Bronchial epithelial cell (primary cell): ENCODE measurements at regions not wholly inside any gene's neighbourhood (a gene's known extent, or its start where the extent isn't known, plus 50 kb on each side); places are given as distances from the start of the nearest gene placed in this dataset.

Source experiments
- DNase-seq: peaks from one replicate; pipeline ENCODE4 v3.0.0-alpha.2; 2010; ENCODE audit warnings: low read depth
- FAIRE-seq: peaks from 2 replicates; lab custom pipeline; 2011; peaks lifted over from hg19 to GRCh38; lab: Jason Lieb, UNC
- H3K27me3 ChIP-seq: 2 replicates; pipeline ENCODE4 v1.5.1; 2011; ENCODE audit warnings: low read length; ENCODE audit not compliant: control insufficient read depth, insufficient read depth
- H3K36me3 ChIP-seq: 2 replicates; pipeline ENCODE4 v1.5.1; 2011; ENCODE audit warnings: low read length; ENCODE audit not compliant: control insufficient read depth, insufficient read depth
- H3K4me3 ChIP-seq: 2 replicates; pipeline ENCODE4 v1.5.1; 2011; ENCODE audit warnings: mild to moderate bottlenecking, low read depth, low read length, control low read depth
- TF ChIP-seq, protein P1 (sequence below): IDR thresholded peaks from 2 replicates; pipeline ENCODE4 v1.5.1; 2011; ENCODE audit warnings: mild to moderate bottlenecking, moderate library complexity, low read length, control low read depth, inconsistent platforms; ENCODE audit not compliant: insufficient read depth, severe bottlenecking

DNA sequence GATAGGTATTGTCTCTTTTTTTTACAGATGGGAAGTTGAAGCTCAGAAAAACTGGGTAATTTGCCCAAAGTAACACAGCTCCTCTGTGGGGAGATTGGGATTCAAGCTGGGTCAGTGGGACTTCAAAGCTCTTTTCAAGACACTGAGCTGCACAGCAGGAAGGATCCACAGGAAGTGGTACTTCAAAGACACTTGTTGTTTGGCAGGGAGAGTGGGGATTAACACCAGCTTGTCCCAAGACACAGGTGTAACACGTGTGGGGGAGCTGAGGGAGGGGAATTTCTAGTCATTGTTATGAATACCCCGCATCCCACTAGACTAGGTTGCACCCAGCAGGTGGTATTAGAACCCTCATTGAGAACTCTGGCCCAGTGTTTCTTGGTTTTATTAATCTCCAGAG lies 116.0 kb downstream of the FOXB1 start:
- Histone ChIP-seq H3K4me3 (no peak overlapping the region), H3K36me3 (no peaks in the 10 kb centered on the region), H3K27me3 (peaks cover 20% of the 10 kb centered on the region)
- FAIRE-seq (no peak), DNase-seq (no peak)
- TF ChIP-seq, protein P1, sequence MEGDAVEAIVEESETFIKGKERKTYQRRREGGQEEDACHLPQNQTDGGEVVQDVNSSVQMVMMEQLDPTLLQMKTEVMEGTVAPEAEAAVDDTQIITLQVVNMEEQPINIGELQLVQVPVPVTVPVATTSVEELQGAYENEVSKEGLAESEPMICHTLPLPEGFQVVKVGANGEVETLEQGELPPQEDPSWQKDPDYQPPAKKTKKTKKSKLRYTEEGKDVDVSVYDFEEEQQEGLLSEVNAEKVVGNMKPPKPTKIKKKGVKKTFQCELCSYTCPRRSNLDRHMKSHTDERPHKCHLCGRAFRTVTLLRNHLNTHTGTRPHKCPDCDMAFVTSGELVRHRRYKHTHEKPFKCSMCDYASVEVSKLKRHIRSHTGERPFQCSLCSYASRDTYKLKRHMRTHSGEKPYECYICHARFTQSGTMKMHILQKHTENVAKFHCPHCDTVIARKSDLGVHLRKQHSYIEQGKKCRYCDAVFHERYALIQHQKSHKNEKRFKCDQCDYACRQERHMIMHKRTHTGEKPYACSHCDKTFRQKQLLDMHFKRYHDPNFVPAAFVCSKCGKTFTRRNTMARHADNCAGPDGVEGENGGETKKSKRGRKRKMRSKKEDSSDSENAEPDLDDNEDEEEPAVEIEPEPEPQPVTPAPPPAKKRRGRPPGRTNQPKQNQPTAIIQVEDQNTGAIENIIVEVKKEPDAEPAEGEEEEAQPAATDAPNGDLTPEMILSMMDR: no peak

- FAIRE-seq: no peak
- Histone ChIP-seq H3K4me3 (no peak overlapping the region), H3K27me3 (peaks cover 14% of the 10 kb centered on the region), H3K36me3 (no peaks in the 10 kb centered on the region)
- DNase-seq: peak; percentile 5
- TF ChIP-seq, protein P1: no peak
Measured at GRCh38 chr15:60121845-60122244, 117.7 kb downstream of the FOXB1 start.

DNA sequence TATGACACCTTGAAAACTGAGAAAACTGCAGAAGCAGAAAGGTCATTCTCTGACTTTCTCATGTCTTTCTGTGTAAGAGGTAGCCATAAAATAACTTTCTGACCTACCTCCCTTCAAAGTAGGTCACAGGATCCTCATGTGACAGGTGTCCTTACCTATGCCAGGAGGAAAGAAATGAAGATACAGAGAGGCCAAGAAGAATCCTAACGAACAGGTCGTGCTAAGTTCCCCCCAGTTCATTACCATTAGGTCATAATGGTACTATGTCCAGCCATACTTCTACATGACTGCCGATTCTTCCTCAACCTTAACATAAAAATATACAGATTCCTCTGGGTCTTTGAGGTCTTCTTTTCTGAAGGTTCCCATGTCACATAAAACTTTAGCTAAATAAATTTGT lies 118.6 kb downstream of the FOXB1 start:
- DNase-seq (no peak), FAIRE-seq (no peak)
- TF ChIP-seq, protein P1: no peak
- Histone ChIP-seq H3K36me3 (no peaks in the 10 kb centered on the region), H3K27me3 (peaks cover 14% of the 10 kb centered on the region), H3K4me3 (no peak overlapping the region)

GRCh38 chr15:60124460-60125070 lies 120.5 kb downstream of the FOXB1 start:
- no peak for DNase-seq
- Histone ChIP-seq H3K4me3 (no peak overlapping the region), H3K36me3 (no peaks in the 10 kb centered on the region), H3K27me3 (peaks cover 4% of the 10 kb centered on the region)
- TF ChIP-seq, protein P1: no peak
- FAIRE-seq: no peak

DNA sequence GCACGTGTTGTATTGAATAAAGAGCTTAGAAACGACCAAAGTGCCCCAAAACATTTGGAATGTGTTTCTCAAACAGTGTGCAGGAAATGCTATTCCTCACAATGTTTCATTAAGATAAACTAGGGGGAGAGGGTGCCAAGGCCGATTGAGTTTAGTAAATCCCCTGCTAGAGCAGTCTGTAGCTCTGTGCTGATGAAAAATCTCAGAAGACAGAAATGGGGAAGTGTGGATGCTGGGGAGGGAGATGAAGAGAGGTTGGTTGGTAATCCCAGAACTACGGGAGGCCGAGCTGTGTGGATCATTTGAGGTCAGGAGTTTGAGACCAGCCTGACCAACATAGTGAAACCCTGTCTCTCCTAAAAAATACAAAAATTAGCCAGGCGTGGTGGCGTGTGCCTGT lies 121.2 kb downstream of the FOXB1 start:
- Histone ChIP-seq H3K36me3 (no peaks in the 10 kb centered on the region), H3K4me3 (no peak overlapping the region), H3K27me3 (peaks cover 4% of the 10 kb centered on the region)
- FAIRE-seq (no peak), DNase-seq (no peak)
- TF ChIP-seq, protein P1: no peak

DNA sequence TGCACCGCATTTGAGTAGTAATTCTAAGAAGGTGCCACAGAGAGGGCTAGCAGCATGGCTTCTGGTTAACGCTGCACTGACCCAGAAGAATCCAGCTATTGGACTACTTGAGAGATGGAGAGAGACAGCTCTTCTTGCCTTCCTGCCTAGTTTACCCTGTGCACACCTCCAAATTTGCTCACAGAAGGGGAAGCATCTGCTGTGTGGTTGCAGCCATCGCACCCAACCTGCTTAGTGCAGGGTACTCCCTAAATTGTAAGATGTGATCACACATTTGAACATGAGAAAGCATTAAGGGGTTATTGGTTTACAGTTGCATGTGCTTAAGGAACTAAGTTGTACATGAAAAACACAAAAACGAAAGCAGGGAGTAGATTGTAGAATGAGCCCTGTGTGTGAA lies 122.1 kb downstream of the FOXB1 start:
- FAIRE-seq (no peak), DNase-seq (no peak)
- TF ChIP-seq, protein P1: no peak
- Histone ChIP-seq H3K4me3 (no peak overlapping the region), H3K36me3 (no peaks in the 10 kb centered on the region), H3K27me3 (no peaks in the 10 kb centered on the region)
